ENCODE measurements at regions not wholly inside any gene's neighbourhood (a gene's known extent, or its start where the extent isn't known, plus 50 kb on each side); places are given as distances from the start of the nearest gene placed in this dataset.
A peak's percentile ranks its signal among the peaks of the same experiment; 100 is the strongest.

DNA sequence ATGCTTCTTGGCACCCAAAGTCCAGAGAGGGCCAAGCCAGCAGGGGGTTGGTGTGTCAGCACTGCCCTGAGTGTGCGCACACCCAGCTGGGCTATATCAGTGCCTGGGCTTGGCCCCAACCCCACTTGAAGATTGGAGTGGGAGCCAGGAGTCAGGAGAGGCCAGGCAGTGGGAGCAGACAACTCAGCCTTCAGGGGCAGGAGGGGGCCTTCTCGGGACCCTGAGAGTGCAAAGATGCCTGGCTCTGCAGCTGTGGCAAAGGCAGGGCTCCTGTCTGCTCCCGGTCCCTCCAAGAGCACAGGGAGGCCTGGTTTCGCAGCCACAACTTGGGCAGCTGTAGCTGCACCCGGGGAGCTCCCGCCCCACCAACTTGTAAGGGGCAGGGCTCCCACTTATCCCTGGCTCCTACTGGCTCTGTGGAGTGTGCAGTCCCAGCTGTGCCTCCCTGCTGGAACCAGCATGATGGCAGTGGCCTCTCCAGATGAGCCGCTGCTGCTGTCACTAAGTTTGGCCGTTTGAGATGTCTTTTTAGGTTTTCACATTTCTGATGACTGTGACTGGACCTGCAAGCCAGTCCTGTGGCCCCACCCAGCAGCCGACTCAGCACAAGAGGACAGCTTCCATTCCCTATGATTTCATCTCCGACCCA lies 148.8 kb upstream of the HS6ST1 start (continued):
- no peak for TF ChIP-seq ZNF746 (CRISPR knock-in tag; IDR thresholded peaks at IDR 0.05)

- Histone ChIP-seq H2AFZ (ENCODE audit: low read length) (no peak overlapping the region), H3K27ac (ENCODE audit: extremely low read length, insufficient read depth, low read length) (no peak overlapping the region), H3K79me2 (ENCODE audit: insufficient read depth, low read length) (no peaks in the 10 kb centered on the region), H3K9ac (ENCODE audit: insufficient read depth, low read depth, low read length) (no peak overlapping the region), H3K4me2 (ENCODE audit: low read depth, low read length) (no peak overlapping the region), H3K36me3 (replicated peaks in 1 of 2; ENCODE audit: control insufficient read depth in 1 of 2, insufficient read depth in 2 of 2, low read length in 2 of 2) (no peaks in the 10 kb centered on the region), H4K20me1 (ENCODE audit: insufficient read depth, low read length) (no peaks in the 10 kb centered on the region), H3K27me3 (ENCODE audit: control insufficient read depth in 1 of 2, insufficient read depth in 2 of 2, low read length in 2 of 2) (0 out of 5 replicates have a peak, but pooled peaks cover 0 to 5% of the 10 kb centered on the region in 2 experiments), H3K9me3 (ENCODE audit: low read length) (peaks cover 38% of the 10 kb centered on the region), H3K4me3 (replicated peaks in 1 of 3; ENCODE audit: insufficient read depth in 1 of 3, low read depth in 2 of 3, low read length in 3 of 3) (no peak overlapping the region), H3K4me1 (ENCODE audit: insufficient read depth, low read length) (no peaks in the 10 kb centered on the region)
- TF ChIP-seq, protein P1, sequence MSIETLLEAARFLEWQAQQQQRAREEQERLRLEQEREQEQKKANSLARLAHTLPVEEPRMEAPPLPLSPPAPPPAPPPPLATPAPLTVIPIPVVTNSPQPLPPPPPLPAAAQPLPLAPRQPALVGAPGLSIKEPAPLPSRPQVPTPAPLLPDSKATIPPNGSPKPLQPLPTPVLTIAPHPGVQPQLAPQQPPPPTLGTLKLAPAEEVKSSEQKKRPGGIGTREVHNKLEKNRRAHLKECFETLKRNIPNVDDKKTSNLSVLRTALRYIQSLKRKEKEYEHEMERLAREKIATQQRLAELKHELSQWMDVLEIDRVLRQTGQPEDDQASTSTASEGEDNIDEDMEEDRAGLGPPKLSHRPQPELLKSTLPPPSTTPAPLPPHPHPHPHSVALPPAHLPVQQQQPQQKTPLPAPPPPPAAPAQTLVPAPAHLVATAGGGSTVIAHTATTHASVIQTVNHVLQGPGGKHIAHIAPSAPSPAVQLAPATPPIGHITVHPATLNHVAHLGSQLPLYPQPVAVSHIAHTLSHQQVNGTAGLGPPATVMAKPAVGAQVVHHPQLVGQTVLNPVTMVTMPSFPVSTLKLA (IDR thresholded peaks at IDR 0.05), result peak; percentile 44; the same call in 1 of the 2 replicates
- no peak for TF ChIP-seq ZSCAN25 (CRISPR knock-in tag; IDR thresholded peaks at IDR 0.05)
- in situ Hi-C loops (cut with HindIII; ENCODE audit: extremely low pct_ligation_motif_present, low pct_unique_long_range_greater_than_20kb) (no loop called here), intact Hi-C loops (cut with micrococcal nuclease; ENCODE audit: unreplicated experiment) (no loop called here)
- ATAC-seq (no peak), FAIRE-seq (no peak), DNase-seq (ENCODE audit: low spot score) (no peak)
- WGBS (ENCODE audit: low lambda C conversion rate), result 2% methylated on average over 3 of the region's 3 CpGs
- ChIA-PET POLR2A (no interaction called here), CTCF (ENCODE audit: low intra/inter-chr PET ratio, low total read pairs) (no interaction called here)
- no TSS peak for BruUV-seq (replicated peaks)
Observed at GRCh38 chr2:128468186-128468920, 149.7 kb upstream of the HS6ST1 start.

- Histone ChIP-seq H3K4me2 (ENCODE audit: low read depth, low read length) (no peak overlapping the region), H3K9me3 (ENCODE audit: low read length) (peaks cover 38% of the 10 kb centered on the region), H3K27ac (ENCODE audit: extremely low read length, insufficient read depth, low read length) (no peak overlapping the region), H3K4me1 (ENCODE audit: insufficient read depth, low read length) (no peaks in the 10 kb centered on the region), H3K9ac (ENCODE audit: insufficient read depth, low read depth, low read length) (no peak overlapping the region), H4K20me1 (ENCODE audit: insufficient read depth, low read length) (no peaks in the 10 kb centered on the region), H3K27me3 (ENCODE audit: control insufficient read depth in 1 of 2, insufficient read depth in 2 of 2, low read length in 2 of 2) (peaks cover 0 to 5% of the 10 kb centered on the region in 2 experiments; a peak in 1 of 5 replicates), H3K4me3 (replicated peaks in 1 of 3; ENCODE audit: insufficient read depth in 1 of 3, low read depth in 2 of 3, low read length in 3 of 3) (no peak overlapping the region), H3K79me2 (ENCODE audit: insufficient read depth, low read length) (no peaks in the 10 kb centered on the region), H2AFZ (ENCODE audit: low read length) (no peak overlapping the region), H3K36me3 (replicated peaks in 1 of 2; ENCODE audit: control insufficient read depth in 1 of 2, insufficient read depth in 2 of 2, low read length in 2 of 2) (no peaks in the 10 kb centered on the region)
- no peak for DNase-seq (ENCODE audit: low spot score)
- in situ Hi-C loops (cut with HindIII; ENCODE audit: extremely low pct_ligation_motif_present, low pct_unique_long_range_greater_than_20kb) (no loop called here), intact Hi-C loops (cut with micrococcal nuclease; ENCODE audit: unreplicated experiment) (no loop called here)
- WGBS (ENCODE audit: low lambda C conversion rate), result 13% methylated on average over 1 of the region's 1 CpG
- CTCF ChIA-PET (ENCODE audit: low intra/inter-chr PET ratio, low total read pairs), result no interaction called here
- peak; percentile 55 for FAIRE-seq
- ATAC-seq, result no peak
- POLR2A ChIA-PET, result no interaction called here
- no TSS peak for BruUV-seq (replicated peaks)
- no peak for TF ChIP-seq HNF1B (CRISPR knock-in tag; IDR thresholded peaks at IDR 0.05)
- TF ChIP-seq CREB1 (IDR thresholded peaks at IDR 0.05), result no peak
- TF ChIP-seq CREB1 (CRISPR knock-in tag; IDR thresholded peaks at IDR 0.05), result no peak
- TF ChIP-seq TCF12 (IDR thresholded peaks at IDR 0.05), result no peak
- no peak for TF ChIP-seq TCF12 (CRISPR knock-in tag; IDR thresholded peaks at IDR 0.05)
- peak; percentile 92; the same call in 1 of the 2 replicates for TF ChIP-seq ZNF280D (CRISPR knock-in tag; IDR thresholded peaks at IDR 0.05)
- TF ChIP-seq ZNF839 (CRISPR knock-in tag; IDR thresholded peaks at IDR 0.05; ENCODE audit: borderline replicate concordance), result no peak
Observed at GRCh38 chr2:128469203-128469602, 150.5 kb upstream of the HS6ST1 start.
